NOMO-1 treated with dmso at 0.1 percent for 144 hours (cell line): ENCODE measurements at regions not wholly inside any gene's neighbourhood (a gene's known extent, or its start where the extent isn't known, plus 50 kb on each side); places are given as distances from the start of the nearest gene placed in this dataset.
A peak's percentile ranks its signal among the peaks of the same experiment; 100 is the strongest.

Experiments
- DNase-seq: peaks from one replicate; lab custom pipeline; 2025; ENCODE audit not compliant: unreplicated experiment; lab: John Stamatoyannopoulos, UW

- no peak for DNase-seq
Observed at GRCh38 chr5:34584165-34584564, 72.0 kb upstream of the RAI14 start.

- DNase-seq: no peak
Observed at GRCh38 chr5:34585601-34586104, 70.5 kb upstream of the RAI14 start.

- DNase-seq: peak; percentile 18
Observed at GRCh38 chr5:34586117-34586885, 69.8 kb upstream of the RAI14 start.

GRCh38 chr5:34587355-34588241 lies 68.5 kb upstream of the RAI14 start:
- peak; percentile 43 for DNase-seq

- no peak for DNase-seq
Observed at GRCh38 chr5:34589832-34590231, 66.3 kb upstream of the RAI14 start.

- no peak for DNase-seq
Observed at GRCh38 chr5:34591723-34592122, 64.4 kb upstream of the RAI14 start.

- DNase-seq: no peak
Observed at GRCh38 chr5:34597034-34598027, 58.8 kb upstream of the RAI14 start.

- DNase-seq: no peak
Observed at GRCh38 chr5:34598177-34598794, 57.8 kb upstream of the RAI14 start.

- DNase-seq: no peak
Observed at GRCh38 chr5:34599471-34600117, 56.5 kb upstream of the RAI14 start.

GRCh38 chr5:34600118-34600493 lies 56.0 kb upstream of the RAI14 start:
- no peak for DNase-seq

GRCh38 chr5:34603378-34603777 lies 52.8 kb upstream of the RAI14 start:
- DNase-seq: no peak

- DNase-seq: no peak
Observed at GRCh38 chr5:34604119-34604675, 51.9 kb upstream of the RAI14 start.

GRCh38 chr5:34606101-34606500 lies 50.0 kb upstream of the RAI14 start:
- no peak for DNase-seq
